ENCODE measurements at regions not wholly inside any gene's neighbourhood (a gene's known extent, or its start where the extent isn't known, plus 50 kb on each side); places are given as distances from the start of the nearest gene placed in this dataset.
A peak's percentile ranks its signal among the peaks of the same experiment; 100 is the strongest.
"Not testable (repeated sequence)": the region's sequence is repeated elsewhere in the genome, so short reads cannot be mapped to it uniquely, and the experiment has no call there.

DNA sequence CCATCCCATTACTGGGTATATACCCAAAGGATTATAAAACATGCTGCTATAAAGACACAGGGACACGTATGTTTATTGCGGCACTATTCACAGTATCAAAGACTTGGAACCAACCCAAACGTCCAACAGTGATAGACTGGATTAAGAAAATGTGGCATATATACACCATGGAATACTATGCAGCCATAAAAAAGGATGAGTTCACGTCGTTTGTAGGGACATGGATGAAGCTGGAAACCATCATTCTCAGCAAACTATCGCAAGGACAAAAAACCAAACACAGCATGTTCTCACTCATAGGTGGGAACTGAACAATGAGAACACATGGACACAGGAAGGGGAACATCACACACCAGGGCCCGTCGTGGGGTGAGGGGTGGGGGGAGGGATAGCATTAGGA is 106.1 kb downstream of the CHD1L start:
- H3K4me1 ChIP-seq (ENCODE audit: control insufficient read depth, insufficient read depth, low read length, poor library complexity, severe bottlenecking); H3K36me3 ChIP-seq (ENCODE audit: control insufficient read depth, insufficient read depth, low read length): not testable (repeated sequence)
- 100% methylated on average over 2 of the region's 8 CpGs for WGBS, 2 experiments (ENCODE audit: insufficient coverage in 2 of 2)

GRCh38 chr1:147349533-147349932 is 107.0 kb downstream of the CHD1L start:
- WGBS, 2 experiments (ENCODE audit: insufficient coverage in 2 of 2): no CpG with 5 or more reads among the region's 1 CpG

More for the DNA sequence above, 106.1 kb downstream of the CHD1L start:
- H3K9me3 ChIP-seq (ENCODE audit: control insufficient read depth, low read length); H3K27ac ChIP-seq (ENCODE audit: low read depth, low read length, severe bottlenecking); H3K4me3 ChIP-seq (ENCODE audit: extremely low read depth, insufficient read depth, low read length, poor library complexity, severe bottlenecking): not testable (repeated sequence)

DNA sequence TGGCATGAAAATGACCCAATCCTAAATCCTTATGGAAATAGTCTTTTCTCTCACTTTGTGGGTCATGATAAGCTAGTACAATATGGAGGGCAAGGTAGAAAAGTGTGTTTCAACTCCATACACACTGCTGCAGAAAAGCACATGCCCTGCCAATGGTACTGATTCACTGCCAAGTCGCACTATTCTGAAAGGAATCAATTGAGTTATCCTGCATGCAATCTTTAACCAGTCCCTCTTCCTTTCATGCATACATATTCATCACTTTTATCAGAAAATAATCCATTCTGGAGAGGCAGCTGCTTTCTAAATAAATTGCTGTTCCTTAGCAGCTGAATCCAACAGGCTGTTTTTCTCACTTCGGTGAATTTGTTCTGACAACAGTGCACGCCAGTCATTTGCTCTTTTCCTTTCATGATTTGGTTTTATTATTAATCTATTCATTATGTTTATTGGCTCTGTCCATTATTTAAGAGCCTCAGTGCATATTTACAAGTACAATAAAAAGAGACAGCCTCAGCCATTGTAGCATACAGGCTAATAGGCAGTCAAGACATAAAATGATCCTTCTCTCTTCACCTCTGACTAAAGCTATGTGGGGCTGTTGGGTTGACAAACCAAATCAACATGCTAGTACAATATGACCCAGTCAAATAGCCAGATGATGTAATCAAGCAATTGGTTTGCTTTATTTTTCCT is 108.8 kb downstream of the CHD1L start:
- Histone ChIP-seq H3K4me1 (ENCODE audit: control insufficient read depth, insufficient read depth, low read length, poor library complexity, severe bottlenecking) (no peaks in the 10 kb centered on the region), H3K9me3 (ENCODE audit: control insufficient read depth, low read length) (no peaks in the 10 kb centered on the region), H3K4me3 (ENCODE audit: extremely low read depth, insufficient read depth, low read length, poor library complexity, severe bottlenecking) (no peak overlapping the region), H3K36me3 (ENCODE audit: control insufficient read depth, insufficient read depth, low read length) (no peaks in the 10 kb centered on the region), H3K27ac (ENCODE audit: low read depth, low read length, severe bottlenecking) (no peak overlapping the region)
- WGBS, 2 experiments (ENCODE audit: insufficient coverage in 2 of 2): 86 to 100% methylated on average over 1 of the region's 3 CpGs

More at GRCh38 chr1:147349533-147349932, 107.0 kb downstream of the CHD1L start:
- H3K4me3 ChIP-seq (ENCODE audit: extremely low read depth, insufficient read depth, low read length, poor library complexity, severe bottlenecking): no peak overlapping the region
- no peaks in the 10 kb centered on the region for H3K4me1 ChIP-seq (ENCODE audit: control insufficient read depth, insufficient read depth, low read length, poor library complexity, severe bottlenecking)
- H3K9me3 ChIP-seq (ENCODE audit: control insufficient read depth, low read length): no peaks in the 10 kb centered on the region
- H3K27ac ChIP-seq (ENCODE audit: low read depth, low read length, severe bottlenecking): no peak overlapping the region
- no peaks in the 10 kb centered on the region for H3K36me3 ChIP-seq (ENCODE audit: control insufficient read depth, insufficient read depth, low read length)

- 43 to 92% methylated on average over 1 to 3 of the region's 4 CpGs for WGBS, 2 experiments (ENCODE audit: insufficient coverage in 2 of 2)
- H3K4me3 ChIP-seq (ENCODE audit: extremely low read depth, insufficient read depth, low read length, poor library complexity, severe bottlenecking): no peak overlapping the region
- peak overlapping the region; percentile 44 for H3K27ac ChIP-seq (ENCODE audit: low read depth, low read length, severe bottlenecking)
- H3K4me1 ChIP-seq (ENCODE audit: control insufficient read depth, insufficient read depth, low read length, poor library complexity, severe bottlenecking): no peaks in the 10 kb centered on the region
- H3K36me3 ChIP-seq (ENCODE audit: control insufficient read depth, insufficient read depth, low read length): no peaks in the 10 kb centered on the region
- H3K9me3 ChIP-seq (ENCODE audit: control insufficient read depth, low read length): peaks cover 3% of the 10 kb centered on the region
Measured at GRCh38 chr1:147377263-147378246, 135.1 kb downstream of the CHD1L start.

GRCh38 chr1:147379889-147380288 is 137.4 kb downstream of the CHD1L start:
- H3K4me1 ChIP-seq (ENCODE audit: control insufficient read depth, insufficient read depth, low read length, poor library complexity, severe bottlenecking): no peaks in the 10 kb centered on the region
- no peaks in the 10 kb centered on the region for H3K9me3 ChIP-seq (ENCODE audit: control insufficient read depth, low read length)
- no peak overlapping the region for H3K27ac ChIP-seq (ENCODE audit: low read depth, low read length, severe bottlenecking)
- no CpG with 5 or more reads among the region's 3 CpGs for WGBS, 2 experiments (ENCODE audit: insufficient coverage in 2 of 2)
- no peak overlapping the region for H3K4me3 ChIP-seq (ENCODE audit: extremely low read depth, insufficient read depth, low read length, poor library complexity, severe bottlenecking)
- no peaks in the 10 kb centered on the region for H3K36me3 ChIP-seq (ENCODE audit: control insufficient read depth, insufficient read depth, low read length)

- Histone ChIP-seq H3K36me3 (ENCODE audit: control insufficient read depth, insufficient read depth, low read length) (no peaks in the 10 kb centered on the region), H3K4me3 (ENCODE audit: extremely low read depth, insufficient read depth, low read length, poor library complexity, severe bottlenecking) (no peak overlapping the region), H3K27ac (ENCODE audit: low read depth, low read length, severe bottlenecking) (no peak overlapping the region), H3K4me1 (ENCODE audit: control insufficient read depth, insufficient read depth, low read length, poor library complexity, severe bottlenecking) (no peaks in the 10 kb centered on the region), H3K9me3 (ENCODE audit: control insufficient read depth, low read length) (no peaks in the 10 kb centered on the region)
- 60 to 100% methylated on average over 1 of the region's 2 CpGs for WGBS, 2 experiments (ENCODE audit: insufficient coverage in 2 of 2)
Measured at GRCh38 chr1:147384804-147385203, 142.3 kb downstream of the CHD1L start.

GRCh38 chr1:147388969-147389368 is 146.5 kb downstream of the CHD1L start:
- 79 to 86% methylated on average over 2 to 3 of the region's 4 CpGs for WGBS, 2 experiments (ENCODE audit: insufficient coverage in 2 of 2)
- no peak overlapping the region for H3K4me3 ChIP-seq (ENCODE audit: extremely low read depth, insufficient read depth, low read length, poor library complexity, severe bottlenecking)
- no peak overlapping the region for H3K27ac ChIP-seq (ENCODE audit: low read depth, low read length, severe bottlenecking)
- H3K4me1 ChIP-seq (ENCODE audit: control insufficient read depth, insufficient read depth, low read length, poor library complexity, severe bottlenecking): no peaks in the 10 kb centered on the region
- no peaks in the 10 kb centered on the region for H3K36me3 ChIP-seq (ENCODE audit: control insufficient read depth, insufficient read depth, low read length)
- H3K9me3 ChIP-seq (ENCODE audit: control insufficient read depth, low read length): no peaks in the 10 kb centered on the region

- WGBS, 2 experiments (ENCODE audit: insufficient coverage in 2 of 2): 72 to 74% methylated on average over 4 to 8 of the region's 8 CpGs
- no peaks in the 10 kb centered on the region for H3K36me3 ChIP-seq (ENCODE audit: control insufficient read depth, insufficient read depth, low read length)
- H3K4me1 ChIP-seq (ENCODE audit: control insufficient read depth, insufficient read depth, low read length, poor library complexity, severe bottlenecking): no peaks in the 10 kb centered on the region
- H3K4me3 ChIP-seq (ENCODE audit: extremely low read depth, insufficient read depth, low read length, poor library complexity, severe bottlenecking): no peak overlapping the region
- no peaks in the 10 kb centered on the region for H3K9me3 ChIP-seq (ENCODE audit: control insufficient read depth, low read length)
- no peak overlapping the region for H3K27ac ChIP-seq (ENCODE audit: low read depth, low read length, severe bottlenecking)
Measured at GRCh38 chr1:147389532-147390184, 147.2 kb downstream of the CHD1L start.

- Histone ChIP-seq H3K9me3 (ENCODE audit: control insufficient read depth, low read length) (no peaks in the 10 kb centered on the region), H3K27ac (ENCODE audit: low read depth, low read length, severe bottlenecking) (no peak overlapping the region), H3K4me1 (ENCODE audit: control insufficient read depth, insufficient read depth, low read length, poor library complexity, severe bottlenecking) (no peaks in the 10 kb centered on the region), H3K36me3 (ENCODE audit: control insufficient read depth, insufficient read depth, low read length) (no peaks in the 10 kb centered on the region), H3K4me3 (ENCODE audit: extremely low read depth, insufficient read depth, low read length, poor library complexity, severe bottlenecking) (no peak overlapping the region)
- WGBS, 2 experiments (ENCODE audit: insufficient coverage in 2 of 2): no CpG with 5 or more reads among the region's 3 CpGs
Measured at GRCh38 chr1:147390185-147390542, 147.7 kb downstream of the CHD1L start.

- 90 to 100% methylated on average over 1 to 2 of the region's 8 CpGs for WGBS, 2 experiments (ENCODE audit: insufficient coverage in 2 of 2)
- Histone ChIP-seq H3K4me1 (ENCODE audit: control insufficient read depth, insufficient read depth, low read length, poor library complexity, severe bottlenecking) (no peaks in the 10 kb centered on the region), H3K36me3 (ENCODE audit: control insufficient read depth, insufficient read depth, low read length) (no peaks in the 10 kb centered on the region), H3K27ac (ENCODE audit: low read depth, low read length, severe bottlenecking) (no peak overlapping the region), H3K4me3 (ENCODE audit: extremely low read depth, insufficient read depth, low read length, poor library complexity, severe bottlenecking) (no peak overlapping the region), H3K9me3 (ENCODE audit: control insufficient read depth, low read length) (no peaks in the 10 kb centered on the region)
Measured at GRCh38 chr1:147391114-147391513, 148.6 kb downstream of the CHD1L start.

All from mesodermal cell (in vitro differentiated cells).